Chondrocyte (in vitro differentiated cells): ENCODE measurements at regions not wholly inside any gene's neighbourhood (a gene's known extent, or its start where the extent isn't known, plus 50 kb on each side); places are given as distances from the start of the nearest gene placed in this dataset.

Source experiments
- DNase-seq: peaks from one replicate; pipeline ENCODE4 v3.0.0; 2021; ENCODE audit warnings: mixed read lengths, low spot score
- H3K27ac Mint-ChIP-seq: one replicate; pipeline ENCODE4 v1.8.0; 2021; ENCODE audit warnings: mild to moderate bottlenecking, moderate library complexity, mixed read lengths; ENCODE audit not compliant: unreplicated experiment
- H3K27me3 Mint-ChIP-seq: 2 replicates; pipeline ENCODE4 v1.8.0; 2021; ENCODE audit warnings: low read depth, mixed read lengths
- H3K36me3 Mint-ChIP-seq: 2 replicates; pipeline ENCODE4 v1.8.0; 2021; ENCODE audit warnings: low read depth, mixed read lengths
- H3K4me1 Mint-ChIP-seq: 2 replicates; pipeline ENCODE4 v1.8.0; 2021; ENCODE audit warnings: low read depth, mild to moderate bottlenecking, mixed read lengths
- H3K4me3 Mint-ChIP-seq: one replicate; pipeline ENCODE4 v1.8.0; 2021; ENCODE audit warnings: mild to moderate bottlenecking, moderate library complexity, mixed read lengths; ENCODE audit not compliant: unreplicated experiment
- H3K9me3 Mint-ChIP-seq: 2 replicates; pipeline ENCODE4 v1.8.0; 2021; ENCODE audit warnings: low read depth, mixed read lengths
- TF ChIP-seq, protein P1 (sequence below): fragments of 200-600 bp; sonication (generic); IDR thresholded peaks from 2 replicates; pipeline ENCODE4 v1.5.0; 2021; ENCODE audit warnings: antibody characterized with exemption, mild to moderate bottlenecking, moderate library complexity

DNA sequence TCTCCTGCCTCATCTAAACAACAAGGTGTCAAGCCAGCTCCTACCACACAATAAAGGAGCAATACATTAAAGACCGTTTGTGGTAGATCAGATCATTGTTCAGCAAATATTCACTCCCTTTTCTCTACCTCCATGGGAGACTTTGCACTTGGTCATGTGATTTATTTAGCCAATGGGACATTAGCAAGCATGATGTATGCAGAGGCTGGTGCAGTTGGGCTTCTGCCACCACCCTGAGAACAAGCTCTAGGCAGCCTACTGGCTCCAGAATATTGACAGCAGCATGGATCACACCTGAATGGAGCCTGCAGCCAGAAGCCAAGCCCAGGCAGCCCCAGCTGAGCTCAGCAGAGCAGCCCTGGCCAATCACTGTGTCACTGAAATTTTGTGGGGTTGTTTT, 99.4 kb upstream of the UBE2E2 start:
- Mint-ChIP-seq H3K4me3 (no peak overlapping the region), H3K36me3 (no peaks in the 10 kb centered on the region), H3K27me3 (no peaks in the 10 kb centered on the region), H3K4me1 (peaks cover 5% of the 10 kb centered on the region), H3K9me3 (no peaks in the 10 kb centered on the region), H3K27ac (no peak overlapping the region)
- no peak for DNase-seq
- TF ChIP-seq, protein P1, sequence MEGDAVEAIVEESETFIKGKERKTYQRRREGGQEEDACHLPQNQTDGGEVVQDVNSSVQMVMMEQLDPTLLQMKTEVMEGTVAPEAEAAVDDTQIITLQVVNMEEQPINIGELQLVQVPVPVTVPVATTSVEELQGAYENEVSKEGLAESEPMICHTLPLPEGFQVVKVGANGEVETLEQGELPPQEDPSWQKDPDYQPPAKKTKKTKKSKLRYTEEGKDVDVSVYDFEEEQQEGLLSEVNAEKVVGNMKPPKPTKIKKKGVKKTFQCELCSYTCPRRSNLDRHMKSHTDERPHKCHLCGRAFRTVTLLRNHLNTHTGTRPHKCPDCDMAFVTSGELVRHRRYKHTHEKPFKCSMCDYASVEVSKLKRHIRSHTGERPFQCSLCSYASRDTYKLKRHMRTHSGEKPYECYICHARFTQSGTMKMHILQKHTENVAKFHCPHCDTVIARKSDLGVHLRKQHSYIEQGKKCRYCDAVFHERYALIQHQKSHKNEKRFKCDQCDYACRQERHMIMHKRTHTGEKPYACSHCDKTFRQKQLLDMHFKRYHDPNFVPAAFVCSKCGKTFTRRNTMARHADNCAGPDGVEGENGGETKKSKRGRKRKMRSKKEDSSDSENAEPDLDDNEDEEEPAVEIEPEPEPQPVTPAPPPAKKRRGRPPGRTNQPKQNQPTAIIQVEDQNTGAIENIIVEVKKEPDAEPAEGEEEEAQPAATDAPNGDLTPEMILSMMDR: no peak

DNA sequence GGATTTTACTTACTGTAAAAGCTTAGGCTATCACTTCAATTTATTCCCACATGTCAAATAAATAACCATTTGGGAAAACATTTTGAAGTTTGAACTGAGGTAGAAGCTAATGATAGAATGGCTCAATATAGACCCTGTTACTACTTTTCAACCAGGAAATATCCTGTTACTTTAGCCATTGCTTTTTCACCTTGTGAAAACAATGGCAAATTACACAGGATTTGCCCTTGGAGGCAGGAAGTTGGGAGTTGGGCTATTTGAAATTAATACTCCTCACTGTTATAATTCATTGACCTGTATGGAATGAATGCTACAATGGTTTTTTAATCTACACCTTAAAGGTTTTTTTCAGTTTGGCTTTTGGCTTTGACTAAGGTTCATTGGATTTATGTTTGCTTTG, 98.1 kb upstream of the UBE2E2 start:
- TF ChIP-seq, protein P1: no peak
- no peaks in the 10 kb centered on the region for H3K36me3 Mint-ChIP-seq

DNA sequence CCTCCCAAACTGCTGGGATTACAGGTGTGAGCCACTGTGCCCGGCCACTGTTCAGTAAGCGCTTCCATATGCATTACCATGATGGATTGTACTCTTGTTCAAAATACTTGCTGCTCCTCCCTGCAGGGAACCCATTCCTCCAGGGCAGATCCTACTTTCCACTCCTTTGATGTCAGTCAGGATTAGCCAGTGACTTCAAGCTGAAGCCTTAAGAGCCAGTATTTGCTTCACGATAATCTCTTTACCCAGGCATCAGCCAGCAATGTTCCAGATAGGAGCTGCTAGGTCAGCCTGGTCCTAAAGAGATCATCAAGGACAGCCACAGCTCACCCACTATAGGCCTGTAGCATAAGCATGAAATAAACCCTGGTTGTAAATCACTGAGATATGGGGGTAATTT, 96.5 kb upstream of the UBE2E2 start:
- no peaks in the 10 kb centered on the region for H3K9me3 Mint-ChIP-seq
- H3K4me3 Mint-ChIP-seq: no peak overlapping the region
- no peak for DNase-seq
- H3K4me1 Mint-ChIP-seq: peaks cover 6% of the 10 kb centered on the region
- no peaks in the 10 kb centered on the region for H3K27me3 Mint-ChIP-seq
- H3K27ac Mint-ChIP-seq: no peak overlapping the region
- TF ChIP-seq, protein P1: no peak
- no peaks in the 10 kb centered on the region for H3K36me3 Mint-ChIP-seq

More for the DNA sequence above, 98.1 kb upstream of the UBE2E2 start:
- Mint-ChIP-seq H3K4me1 (no peaks in the 10 kb centered on the region), H3K9me3 (no peaks in the 10 kb centered on the region), H3K27me3 (no peaks in the 10 kb centered on the region), H3K27ac (no peak overlapping the region), H3K4me3 (no peak overlapping the region)
- DNase-seq: no peak

DNA sequence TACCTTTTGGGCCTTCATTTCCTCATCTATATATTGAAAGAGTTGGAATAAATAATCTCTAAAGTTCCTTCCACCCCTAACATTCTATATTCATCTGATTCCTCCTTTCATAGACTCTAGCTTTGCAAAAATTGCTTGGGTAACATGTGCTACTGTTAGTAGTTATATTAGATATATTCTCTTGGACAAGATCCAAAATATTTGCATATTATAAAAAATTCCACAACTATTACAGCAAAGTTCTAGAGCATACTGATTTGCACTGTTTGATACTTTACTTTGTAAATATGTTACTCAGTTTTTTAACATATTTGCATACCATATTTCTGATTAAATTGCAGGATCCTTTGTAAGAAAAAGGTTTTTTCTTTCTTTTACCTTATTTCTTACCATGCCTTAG, 95.9 kb upstream of the UBE2E2 start:
- Mint-ChIP-seq H3K4me1 (peaks cover 7% of the 10 kb centered on the region), H3K4me3 (no peak overlapping the region), H3K27me3 (no peaks in the 10 kb centered on the region), H3K36me3 (no peaks in the 10 kb centered on the region), H3K9me3 (no peaks in the 10 kb centered on the region), H3K27ac (no peak overlapping the region)
- TF ChIP-seq, protein P1: no peak
- no peak for DNase-seq

DNA sequence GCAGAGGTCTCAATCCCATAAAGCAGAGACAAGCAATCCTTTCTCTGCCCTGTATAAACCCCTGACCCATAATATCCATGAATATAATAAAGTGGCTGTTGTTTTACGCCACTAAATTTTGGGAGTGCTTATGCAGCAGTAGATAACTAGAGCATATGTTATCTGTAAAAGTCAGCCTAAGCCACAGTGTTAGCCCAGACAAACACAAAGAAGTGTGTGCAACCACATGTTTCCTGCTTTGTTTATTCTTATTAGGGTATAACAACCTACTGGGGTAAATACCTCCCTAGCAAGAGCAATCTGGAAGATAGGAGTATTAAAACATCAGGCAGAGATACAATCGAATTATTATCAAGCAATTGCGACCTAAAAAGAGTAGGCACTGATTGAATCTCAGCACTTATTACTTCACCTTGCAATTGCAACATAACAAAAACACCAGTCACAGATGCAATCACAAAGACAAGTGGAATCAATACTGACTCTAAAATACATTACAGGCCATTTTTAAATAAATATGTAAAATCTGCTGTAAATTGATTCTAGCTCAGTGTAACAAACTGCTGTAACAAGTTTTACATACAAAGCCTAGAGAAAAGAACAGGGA, 94.6 kb upstream of the UBE2E2 start:
- H3K36me3 Mint-ChIP-seq: no peaks in the 10 kb centered on the region
- no peak overlapping the region for H3K4me3 Mint-ChIP-seq
- TF ChIP-seq, protein P1: no peak
- H3K9me3 Mint-ChIP-seq: no peaks in the 10 kb centered on the region
- no peak overlapping the region for H3K27ac Mint-ChIP-seq
- DNase-seq: no peak
- no peaks in the 10 kb centered on the region for H3K27me3 Mint-ChIP-seq
- H3K4me1 Mint-ChIP-seq: peaks cover 18% of the 10 kb centered on the region
